ENCODE measurements at regions not wholly inside any gene's neighbourhood (a gene's known extent, or its start where the extent isn't known, plus 50 kb on each side); places are given as distances from the start of the nearest gene placed in this dataset.

- H3K79me2 ChIP-seq (ENCODE audit: low read length) = no peaks in the 10 kb centered on the region
- no peak overlapping the region for H2AFZ ChIP-seq (ENCODE audit: low read length)
- H3K9me3 ChIP-seq (replicated peaks; ENCODE audit: insufficient read depth, low read length) = no peaks in the 10 kb centered on the region
- DNase-seq = no peak
- H3K9me2 ChIP-seq (replicated peaks; ENCODE audit: insufficient read depth, low read length) = no peaks in the 10 kb centered on the region
- H4K20me1 ChIP-seq (ENCODE audit: insufficient read depth, low read length) = no peaks in the 10 kb centered on the region
- H3K36me3 ChIP-seq (replicated peaks; ENCODE audit: insufficient read depth, low read length) = no peaks in the 10 kb centered on the region
- peaks cover 16% of the 10 kb centered on the region for H3K4me1 ChIP-seq (ENCODE audit: low read length)
- no peak overlapping the region for H3K4me3 ChIP-seq (ENCODE audit: low read length)
- peaks cover 8% of the 10 kb centered on the region; the same call in 1 of the 2 replicates for H3F3A ChIP-seq (ENCODE audit: insufficient read depth, low read length)
- no peak overlapping the region for H3K4me2 ChIP-seq (ENCODE audit: low read depth, low read length)
- no peak overlapping the region for H3K9ac ChIP-seq (ENCODE audit: low read length)
- TF ChIP-seq EZH2phosphoT487 (IDR thresholded peaks at IDR 0.05; ENCODE audit: low read length) (no peak), EZH2 (optimal IDR thresholded peaks at IDR 0.05; ENCODE audit: low read depth, low read length) (no peak), CTCF (IDR thresholded peaks at IDR 0.05; ENCODE audit: low read length) (no peak)
- H3K27me3 ChIP-seq (replicated peaks; ENCODE audit: insufficient read depth, low read length) = no peaks in the 10 kb centered on the region
- no peak overlapping the region for H3K27ac ChIP-seq (ENCODE audit: low read length)
Observed at GRCh38 chr1:79110749-79111148, 104.2 kb upstream of the ADGRL4 start.

- Histone ChIP-seq H3K36me3 (replicated peaks; ENCODE audit: insufficient read depth, low read length) (no peaks in the 10 kb centered on the region), H3K9ac (ENCODE audit: low read length) (no peak overlapping the region), H3K27me3 (replicated peaks; ENCODE audit: insufficient read depth, low read length) (no peaks in the 10 kb centered on the region), H3K9me3 (replicated peaks; ENCODE audit: insufficient read depth, low read length) (no peaks in the 10 kb centered on the region), H2AFZ (ENCODE audit: low read length) (no peak overlapping the region), H3K27ac (ENCODE audit: low read length) (no peak overlapping the region), H3K79me2 (ENCODE audit: low read length) (no peaks in the 10 kb centered on the region), H3F3A (ENCODE audit: insufficient read depth, low read length) (peaks cover 8% of the 10 kb centered on the region; the same call in 1 of the 2 replicates), H3K4me3 (ENCODE audit: low read length) (no peak overlapping the region), H4K20me1 (ENCODE audit: insufficient read depth, low read length) (no peaks in the 10 kb centered on the region), H3K9me2 (replicated peaks; ENCODE audit: insufficient read depth, low read length) (no peaks in the 10 kb centered on the region), H3K4me2 (ENCODE audit: low read depth, low read length) (no peak overlapping the region), H3K4me1 (ENCODE audit: low read length) (peaks cover 15% of the 10 kb centered on the region)
- TF ChIP-seq CTCF (IDR thresholded peaks at IDR 0.05; ENCODE audit: low read length) = no peak
- TF ChIP-seq EZH2phosphoT487 (IDR thresholded peaks at IDR 0.05; ENCODE audit: low read length) = no peak
- TF ChIP-seq EZH2 (optimal IDR thresholded peaks at IDR 0.05; ENCODE audit: low read depth, low read length) = no peak
- no peak for DNase-seq
Observed at GRCh38 chr1:79109445-79109844, 102.9 kb upstream of the ADGRL4 start.

DNA sequence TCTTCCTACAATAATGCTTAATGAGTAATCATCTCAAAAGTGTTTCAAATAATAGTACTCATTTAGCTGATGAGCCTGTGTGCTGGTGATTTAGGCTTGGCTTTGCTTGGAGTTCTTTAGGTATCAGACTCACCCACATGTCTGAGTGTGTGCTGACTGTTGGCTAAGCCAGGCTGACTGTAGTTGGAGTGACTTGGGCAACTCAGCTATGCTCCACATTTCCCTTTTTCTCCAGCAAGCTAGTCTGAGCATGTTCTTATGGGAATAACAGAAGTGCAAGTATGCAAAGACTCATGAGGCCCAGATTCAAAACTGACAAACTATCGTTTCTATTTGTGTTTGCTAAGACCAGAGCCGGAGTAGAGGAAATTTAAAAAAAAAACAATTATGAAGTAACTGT lies 99.0 kb upstream of the ADGRL4 start:
- Histone ChIP-seq H3K9me2 (replicated peaks; ENCODE audit: insufficient read depth, low read length) (no peaks in the 10 kb centered on the region), H2AFZ (ENCODE audit: low read length) (no peak overlapping the region)
- no peak for DNase-seq

More for the DNA sequence above, 99.0 kb upstream of the ADGRL4 start:
- H3K36me3 ChIP-seq (replicated peaks; ENCODE audit: insufficient read depth, low read length) = no peaks in the 10 kb centered on the region
- no peak overlapping the region for H3K4me3 ChIP-seq (ENCODE audit: low read length)
- no peak overlapping the region for H3K4me2 ChIP-seq (ENCODE audit: low read depth, low read length)
- no peak overlapping the region for H3K27ac ChIP-seq (ENCODE audit: low read length)
- H3K9me3 ChIP-seq (replicated peaks; ENCODE audit: insufficient read depth, low read length) = no peaks in the 10 kb centered on the region
- H3F3A ChIP-seq (ENCODE audit: insufficient read depth, low read length) = no peaks in the 10 kb centered on the region
- no peaks in the 10 kb centered on the region for H4K20me1 ChIP-seq (ENCODE audit: insufficient read depth, low read length)
- TF ChIP-seq EZH2 (optimal IDR thresholded peaks at IDR 0.05; ENCODE audit: low read depth, low read length) = no peak
- TF ChIP-seq CTCF (IDR thresholded peaks at IDR 0.05; ENCODE audit: low read length) = no peak
- no peak for TF ChIP-seq EZH2phosphoT487 (IDR thresholded peaks at IDR 0.05; ENCODE audit: low read length)
- H3K79me2 ChIP-seq (ENCODE audit: low read length) = no peaks in the 10 kb centered on the region
- H3K4me1 ChIP-seq (ENCODE audit: low read length) = no peaks in the 10 kb centered on the region
- no peak overlapping the region for H3K9ac ChIP-seq (ENCODE audit: low read length)
- H3K27me3 ChIP-seq (replicated peaks; ENCODE audit: insufficient read depth, low read length) = no peaks in the 10 kb centered on the region

All from MM.1S (cell line).